ENCODE measurements at regions not wholly inside any gene's neighbourhood (a gene's known extent, or its start where the extent isn't known, plus 50 kb on each side); places are given as distances from the start of the nearest gene placed in this dataset.

- Histone ChIP-seq H3K4me1 (ENCODE audit: control insufficient read depth, insufficient read depth, low read length, poor library complexity, severe bottlenecking) (no peaks in the 10 kb centered on the region), H3K36me3 (ENCODE audit: control insufficient read depth, insufficient read depth, low read length) (no peaks in the 10 kb centered on the region), H3K27ac (ENCODE audit: low read depth, low read length, severe bottlenecking) (no peak overlapping the region), H3K9me3 (ENCODE audit: control insufficient read depth, low read length) (no peaks in the 10 kb centered on the region), H3K4me3 (ENCODE audit: extremely low read depth, insufficient read depth, low read length, poor library complexity, severe bottlenecking) (no peak overlapping the region)
- WGBS, 2 experiments (ENCODE audit: insufficient coverage in 2 of 2), result 86% methylated on average over 5 of the region's 6 CpGs
Measured at GRCh38 chr17:6299275-6299674, 135.6 kb downstream of the AIPL1 start.

GRCh38 chr17:6297960-6298359 lies 137.0 kb downstream of the AIPL1 start:
- H3K4me3 ChIP-seq (ENCODE audit: extremely low read depth, insufficient read depth, low read length, poor library complexity, severe bottlenecking), result no peak overlapping the region
- WGBS, 2 experiments (ENCODE audit: insufficient coverage in 2 of 2), result 60 to 69% methylated on average over 1 to 4 of the region's 4 CpGs
- no peaks in the 10 kb centered on the region for H3K4me1 ChIP-seq (ENCODE audit: control insufficient read depth, insufficient read depth, low read length, poor library complexity, severe bottlenecking)
- no peaks in the 10 kb centered on the region for H3K9me3 ChIP-seq (ENCODE audit: control insufficient read depth, low read length)
- no peaks in the 10 kb centered on the region for H3K36me3 ChIP-seq (ENCODE audit: control insufficient read depth, insufficient read depth, low read length)
- H3K27ac ChIP-seq (ENCODE audit: low read depth, low read length, severe bottlenecking), result no peak overlapping the region

GRCh38 chr17:6297119-6297518 lies 137.8 kb downstream of the AIPL1 start:
- WGBS, 2 experiments (ENCODE audit: insufficient coverage in 2 of 2), result 100% methylated on average over 1 of the region's 2 CpGs; no CpG with 5 or more reads in 1 of the 2 experiments
- Histone ChIP-seq H3K36me3 (ENCODE audit: control insufficient read depth, insufficient read depth, low read length) (no peaks in the 10 kb centered on the region), H3K9me3 (ENCODE audit: control insufficient read depth, low read length) (no peaks in the 10 kb centered on the region), H3K4me3 (ENCODE audit: extremely low read depth, insufficient read depth, low read length, poor library complexity, severe bottlenecking) (no peak overlapping the region), H3K27ac (ENCODE audit: low read depth, low read length, severe bottlenecking) (no peak overlapping the region), H3K4me1 (ENCODE audit: control insufficient read depth, insufficient read depth, low read length, poor library complexity, severe bottlenecking) (no peaks in the 10 kb centered on the region)

- H3K9me3 ChIP-seq (ENCODE audit: control insufficient read depth, low read length), result no peaks in the 10 kb centered on the region
- no peaks in the 10 kb centered on the region for H3K4me1 ChIP-seq (ENCODE audit: control insufficient read depth, insufficient read depth, low read length, poor library complexity, severe bottlenecking)
- H3K27ac ChIP-seq (ENCODE audit: low read depth, low read length, severe bottlenecking), result no peak overlapping the region
- no peak overlapping the region for H3K4me3 ChIP-seq (ENCODE audit: extremely low read depth, insufficient read depth, low read length, poor library complexity, severe bottlenecking)
- no peaks in the 10 kb centered on the region for H3K36me3 ChIP-seq (ENCODE audit: control insufficient read depth, insufficient read depth, low read length)
- 100% methylated on average over 1 to 2 of the region's 2 CpGs for WGBS, 2 experiments (ENCODE audit: insufficient coverage in 2 of 2)
Measured at GRCh38 chr17:6290488-6291196, 144.3 kb downstream of the AIPL1 start.

GRCh38 chr17:6286233-6286632 lies 148.7 kb downstream of the AIPL1 start:
- Histone ChIP-seq H3K9me3 (ENCODE audit: control insufficient read depth, low read length) (no peaks in the 10 kb centered on the region), H3K27ac (ENCODE audit: low read depth, low read length, severe bottlenecking) (no peak overlapping the region), H3K4me1 (ENCODE audit: control insufficient read depth, insufficient read depth, low read length, poor library complexity, severe bottlenecking) (no peaks in the 10 kb centered on the region), H3K4me3 (ENCODE audit: extremely low read depth, insufficient read depth, low read length, poor library complexity, severe bottlenecking) (no peak overlapping the region), H3K36me3 (ENCODE audit: control insufficient read depth, insufficient read depth, low read length) (no peaks in the 10 kb centered on the region)
- 49 to 100% methylated on average over 1 to 4 of the region's 4 CpGs for WGBS, 2 experiments (ENCODE audit: insufficient coverage in 2 of 2)

- no peaks in the 10 kb centered on the region for H3K36me3 ChIP-seq (ENCODE audit: control insufficient read depth, insufficient read depth, low read length)
- H3K4me3 ChIP-seq (ENCODE audit: extremely low read depth, insufficient read depth, low read length, poor library complexity, severe bottlenecking), result no peak overlapping the region
- no peak overlapping the region for H3K27ac ChIP-seq (ENCODE audit: low read depth, low read length, severe bottlenecking)
- H3K9me3 ChIP-seq (ENCODE audit: control insufficient read depth, low read length), result no peaks in the 10 kb centered on the region
- no peaks in the 10 kb centered on the region for H3K4me1 ChIP-seq (ENCODE audit: control insufficient read depth, insufficient read depth, low read length, poor library complexity, severe bottlenecking)
Measured at GRCh38 chr17:6285486-6285885, 149.4 kb downstream of the AIPL1 start.

GRCh38 chr17:6279659-6280058 lies 155.3 kb downstream of the AIPL1 start:
- Histone ChIP-seq H3K9me3 (ENCODE audit: control insufficient read depth, low read length) (no peaks in the 10 kb centered on the region), H3K27ac (ENCODE audit: low read depth, low read length, severe bottlenecking) (no peak overlapping the region), H3K4me3 (ENCODE audit: extremely low read depth, insufficient read depth, low read length, poor library complexity, severe bottlenecking) (no peak overlapping the region), H3K4me1 (ENCODE audit: control insufficient read depth, insufficient read depth, low read length, poor library complexity, severe bottlenecking) (no peaks in the 10 kb centered on the region), H3K36me3 (ENCODE audit: control insufficient read depth, insufficient read depth, low read length) (no peaks in the 10 kb centered on the region)
- WGBS, 2 experiments (ENCODE audit: insufficient coverage in 2 of 2), result 37 to 55% methylated on average over 5 to 7 of the region's 7 CpGs

GRCh38 chr17:6278376-6278775 lies 156.5 kb downstream of the AIPL1 start:
- WGBS, 2 experiments (ENCODE audit: insufficient coverage in 2 of 2), result 80% methylated on average over 1 to 3 of the region's 4 CpGs
- no peak overlapping the region for H3K27ac ChIP-seq (ENCODE audit: low read depth, low read length, severe bottlenecking)
- H3K9me3 ChIP-seq (ENCODE audit: control insufficient read depth, low read length), result no peaks in the 10 kb centered on the region
- H3K4me3 ChIP-seq (ENCODE audit: extremely low read depth, insufficient read depth, low read length, poor library complexity, severe bottlenecking), result no peak overlapping the region
- H3K4me1 ChIP-seq (ENCODE audit: control insufficient read depth, insufficient read depth, low read length, poor library complexity, severe bottlenecking), result no peaks in the 10 kb centered on the region
- no peaks in the 10 kb centered on the region for H3K36me3 ChIP-seq (ENCODE audit: control insufficient read depth, insufficient read depth, low read length)

- no peak overlapping the region for H3K27ac ChIP-seq (ENCODE audit: low read depth, low read length, severe bottlenecking)
- no peaks in the 10 kb centered on the region for H3K4me1 ChIP-seq (ENCODE audit: control insufficient read depth, insufficient read depth, low read length, poor library complexity, severe bottlenecking)
- H3K4me3 ChIP-seq (ENCODE audit: extremely low read depth, insufficient read depth, low read length, poor library complexity, severe bottlenecking), result no peak overlapping the region
- no peaks in the 10 kb centered on the region for H3K9me3 ChIP-seq (ENCODE audit: control insufficient read depth, low read length)
- H3K36me3 ChIP-seq (ENCODE audit: control insufficient read depth, insufficient read depth, low read length), result no peaks in the 10 kb centered on the region
- 53 to 100% methylated on average over 1 to 5 of the region's 5 CpGs for WGBS, 2 experiments (ENCODE audit: insufficient coverage in 2 of 2)
Measured at GRCh38 chr17:6276711-6277110, 158.2 kb downstream of the AIPL1 start.

- Histone ChIP-seq H3K4me3 (ENCODE audit: extremely low read depth, insufficient read depth, low read length, poor library complexity, severe bottlenecking) (no peak overlapping the region), H3K36me3 (ENCODE audit: control insufficient read depth, insufficient read depth, low read length) (no peaks in the 10 kb centered on the region), H3K4me1 (ENCODE audit: control insufficient read depth, insufficient read depth, low read length, poor library complexity, severe bottlenecking) (no peaks in the 10 kb centered on the region), H3K9me3 (ENCODE audit: control insufficient read depth, low read length) (no peaks in the 10 kb centered on the region), H3K27ac (ENCODE audit: low read depth, low read length, severe bottlenecking) (no peak overlapping the region)
- WGBS, 2 experiments (ENCODE audit: insufficient coverage in 2 of 2), result 55 to 56% methylated on average over 5 of the region's 6 CpGs
Measured at GRCh38 chr17:6274310-6274709, 160.6 kb downstream of the AIPL1 start.

- no peaks in the 10 kb centered on the region for H3K4me1 ChIP-seq (ENCODE audit: control insufficient read depth, insufficient read depth, low read length, poor library complexity, severe bottlenecking)
- WGBS, 2 experiments (ENCODE audit: insufficient coverage in 2 of 2), result 23 to 26% methylated on average over 4 of the region's 4 CpGs
- H3K27ac ChIP-seq (ENCODE audit: low read depth, low read length, severe bottlenecking), result no peak overlapping the region
- peaks cover 5% of the 10 kb centered on the region for H3K9me3 ChIP-seq (ENCODE audit: control insufficient read depth, low read length)
- H3K36me3 ChIP-seq (ENCODE audit: control insufficient read depth, insufficient read depth, low read length), result no peaks in the 10 kb centered on the region
- no peak overlapping the region for H3K4me3 ChIP-seq (ENCODE audit: extremely low read depth, insufficient read depth, low read length, poor library complexity, severe bottlenecking)
Measured at GRCh38 chr17:6269478-6269877, 165.4 kb downstream of the AIPL1 start.

All from mesodermal cell (in vitro differentiated cells).